Liver (tissue), 8 donors: ENCODE measurements at regions not wholly inside any gene's neighbourhood (a gene's known extent, or its start where the extent isn't known, plus 50 kb on each side); places are given as distances from the start of the nearest gene placed in this dataset.

Experiments
- DNase-seq: peaks from one replicate; pipeline ENCODE4 v3.0.0-alpha.2; 2017; ENCODE audit warnings: low spot score
- H3K27ac ChIP-seq, 2 donors: one replicate each; pipeline ENCODE4 v1.7.0; 2013; ENCODE audit warnings: inconsistent platforms in 2 of 2, low read length in 2 of 2, control low read depth in 1 of 2, low read depth in 1 of 2, mild to moderate bottlenecking in 1 of 2
- H3K27me3 ChIP-seq, 4 donors: one replicate each; pipeline versions ENCODE4 v1.6.1 to v1.7.0; 2013; ENCODE audit warnings: low read length in 3 of 4, inconsistent platforms in 1 of 4, mild to moderate bottlenecking in 1 of 4, moderate library complexity in 1 of 4; ENCODE audit not compliant: control insufficient read depth in 4 of 4, insufficient read depth in 4 of 4
- H3K36me3 ChIP-seq, 4 donors: one replicate each; pipeline versions ENCODE4 v1.6.1 to v1.7.0; 2013; ENCODE audit warnings: low read length in 3 of 4, mild to moderate bottlenecking in 3 of 4, low read depth in 1 of 4, moderate library complexity in 1 of 4; ENCODE audit not compliant: control insufficient read depth in 4 of 4, insufficient read depth in 3 of 4
- H3K4me1 ChIP-seq, 4 donors: one replicate each; pipeline versions ENCODE4 v1.6.1 to v1.7.0; 2013; ENCODE audit warnings: low read length in 3 of 4, mild to moderate bottlenecking in 3 of 4, moderate library complexity in 1 of 4; ENCODE audit not compliant: control insufficient read depth in 4 of 4, insufficient read depth in 4 of 4
- H3K4me3 ChIP-seq, 3 donors: one replicate each; pipeline versions ENCODE4 v1.6.1 to v1.7.0; 2013; ENCODE audit warnings: low read length in 3 of 3, control low read depth in 1 of 3, low read depth in 1 of 3, mild to moderate bottlenecking in 1 of 3
- H3K9ac ChIP-seq, 2 donors: one replicate each; pipeline ENCODE4 v1.7.0; 2013; ENCODE audit warnings: low read length in 2 of 2, mild to moderate bottlenecking in 2 of 2, moderate library complexity in 2 of 2, control low read depth in 1 of 2, low read depth in 1 of 2
- H3K9me3 ChIP-seq, 4 donors: one replicate each; pipeline versions ENCODE4 v1.6.1 to v1.7.0; 2013; ENCODE audit warnings: low read length in 3 of 4; ENCODE audit not compliant: control insufficient read depth in 4 of 4
- ATF3 ChIP-seq: IDR thresholded peaks from 2 replicates; pipeline ENCODE4 v1.6.1; 2016; ENCODE audit warnings: antibody characterized with exemption
- CTCF ChIP-seq: fragments of 150-350 bp; IDR thresholded peaks from 2 replicates; pipeline ENCODE4 v1.5.1; 2017; ENCODE audit warnings: improper control_type of control experiment, low read depth, low read length; ENCODE audit not compliant: missing input control
- EGR1 ChIP-seq, 2 donors: IDR thresholded peaks; 2 replicates each; pipeline ENCODE4 v1.6.1; 2016 to 2018; ENCODE audit warnings: antibody characterized with exemption in 2 of 2, low read depth in 2 of 2
- FOXA1 ChIP-seq: IDR thresholded peaks from 2 replicates; pipeline ENCODE4 v1.6.1; 2016; ENCODE audit warnings: antibody characterized with exemption
- GABPA ChIP-seq, 2 donors: IDR thresholded peaks in 1 of 2; conservative IDR thresholded peaks in 1 of 2; 2 replicates each; pipeline ENCODE4 v1.6.1; 2016; ENCODE audit warnings: antibody characterized with exemption in 2 of 2, mild to moderate bottlenecking in 1 of 2, moderate library complexity in 1 of 2
- HNF4A ChIP-seq, 2 donors: conservative IDR thresholded peaks; 2 replicates each; pipeline ENCODE4 v1.6.1; 2016; ENCODE audit warnings: antibody characterized with exemption in 2 of 2, mild to moderate bottlenecking in 2 of 2
- HNF4G ChIP-seq: IDR thresholded peaks from 2 replicates; pipeline ENCODE4 v1.6.1; 2016; ENCODE audit warnings: antibody characterized with exemption
- JUND ChIP-seq, 2 donors: IDR thresholded peaks; 2 replicates each; pipeline ENCODE4 v1.6.1; 2016; ENCODE audit warnings: antibody characterized with exemption in 2 of 2
- NR2F2 ChIP-seq: IDR thresholded peaks from 2 replicates; pipeline ENCODE4 v1.6.1; 2016; ENCODE audit warnings: antibody characterized with exemption
- RAD21 ChIP-seq, 2 donors: IDR thresholded peaks; 2 replicates each; pipeline ENCODE4 v1.6.1; 2016; ENCODE audit warnings: antibody characterized with exemption in 2 of 2, mild to moderate bottlenecking in 2 of 2
- RXRA ChIP-seq, 2 donors: IDR thresholded peaks; 2 replicates each; pipeline ENCODE4 v1.6.1; 2017 to 2018; ENCODE audit warnings: antibody characterized with exemption in 2 of 2, mild to moderate bottlenecking in 1 of 2
- YY1 ChIP-seq: IDR thresholded peaks from 2 replicates; pipeline ENCODE4 v1.6.1; 2016; ENCODE audit warnings: antibody characterized with exemption, mild to moderate bottlenecking
- WGBS: extraction: QIAGEN DNeasy Blood & Tissue Kit; methylation state at CpG from one replicate; pipeline ENCODE4 v1.1.7; 2013; 5-methylcytosine and 5-hydroxymethylcytosine counted together
- TF ChIP-seq, protein P1 (sequence below): IDR thresholded peaks from 2 replicates; pipeline ENCODE4 v1.6.1; 2016; ENCODE audit warnings: antibody characterized with exemption
- TF ChIP-seq, protein P2 (sequence below): IDR thresholded peaks from 2 replicates; pipeline ENCODE4 v1.6.1; 2016; ENCODE audit warnings: antibody characterized with exemption, mild to moderate bottlenecking
- donor health status: healthy.
- donor health status: healthy.
- donor health status: healthy.
- donor health status: healthy.
- donor health status: healthy.

- peak; percentile 53 for DNase-seq
- 35% methylated on average over 7 of the region's 7 CpGs for WGBS
- TF ChIP-seq CTCF (peak; percentile 81), JUND (IDR thresholded peaks at IDR 0.05) (no peak), RAD21 (IDR thresholded peaks at IDR 0.05) (peak; percentile 94 to 97)
- Histone ChIP-seq H3K9me3 (no peaks in the 10 kb centered on the region), H3K4me3 (no peak overlapping the region), H3K36me3 (no peaks in the 10 kb centered on the region), H3K27me3 (no peaks in the 10 kb centered on the region), H3K9ac (no peak overlapping the region), H3K27ac (no peak overlapping the region), H3K4me1 (no peaks in the 10 kb centered on the region)
Measured at GRCh38 chr3:5057857-5058324, 64.2 kb upstream of the ARL8B start.

DNA sequence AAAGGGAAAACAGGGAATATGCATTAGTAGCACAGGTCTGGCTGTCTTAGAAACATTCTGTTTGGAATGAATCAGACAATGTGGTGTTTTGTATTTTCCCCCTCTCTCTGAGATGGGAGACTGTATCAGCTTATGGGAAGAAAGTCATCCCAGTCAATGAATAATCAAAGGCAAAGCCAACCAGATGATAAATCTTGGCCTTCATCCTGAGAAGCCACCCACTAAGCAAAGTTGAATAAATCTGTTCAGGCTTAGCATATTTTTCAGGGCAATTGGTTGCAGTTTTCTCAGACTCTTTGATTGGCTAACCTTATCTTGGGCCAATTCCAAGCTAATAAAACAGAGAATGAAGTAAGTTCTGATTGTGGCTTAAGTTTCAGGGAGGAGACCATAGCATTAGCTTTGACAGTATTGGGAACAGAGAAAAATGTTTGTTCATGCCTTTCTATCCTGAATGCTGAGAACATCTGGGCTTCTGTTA, 63.6 kb upstream of the ARL8B start:
- Histone ChIP-seq H3K36me3 (no peaks in the 10 kb centered on the region), H3K9me3 (no peaks in the 10 kb centered on the region), H3K9ac (no peak overlapping the region), H3K27me3 (no peaks in the 10 kb centered on the region), H3K27ac (no peak overlapping the region), H3K4me1 (no peaks in the 10 kb centered on the region), H3K4me3 (no peak overlapping the region)
- TF ChIP-seq HNF4A (conservative IDR thresholded peaks at IDR 0.05): no peak
- no peak for TF ChIP-seq NR2F2
- TF ChIP-seq, protein P1, sequence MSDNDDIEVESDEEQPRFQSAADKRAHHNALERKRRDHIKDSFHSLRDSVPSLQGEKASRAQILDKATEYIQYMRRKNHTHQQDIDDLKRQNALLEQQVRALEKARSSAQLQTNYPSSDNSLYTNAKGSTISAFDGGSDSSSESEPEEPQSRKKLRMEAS: no peak
- no peak for TF ChIP-seq CTCF
- no peak for TF ChIP-seq YY1
- TF ChIP-seq FOXA1: no peak
- no peak for TF ChIP-seq RXRA (IDR thresholded peaks at IDR 0.05)
- TF ChIP-seq ATF3: no peak
- no peak for TF ChIP-seq EGR1 (IDR thresholded peaks at IDR 0.05; ENCODE audit: low read depth in 2 of 2)
- TF ChIP-seq GABPA (IDR thresholded peaks at IDR 0.05 in 1 of 2, conservative IDR thresholded peaks at IDR 0.05 in 1 of 2): no peak
- no peak for TF ChIP-seq HNF4G
- TF ChIP-seq RAD21 (IDR thresholded peaks at IDR 0.05): no peak
- TF ChIP-seq, protein P2, sequence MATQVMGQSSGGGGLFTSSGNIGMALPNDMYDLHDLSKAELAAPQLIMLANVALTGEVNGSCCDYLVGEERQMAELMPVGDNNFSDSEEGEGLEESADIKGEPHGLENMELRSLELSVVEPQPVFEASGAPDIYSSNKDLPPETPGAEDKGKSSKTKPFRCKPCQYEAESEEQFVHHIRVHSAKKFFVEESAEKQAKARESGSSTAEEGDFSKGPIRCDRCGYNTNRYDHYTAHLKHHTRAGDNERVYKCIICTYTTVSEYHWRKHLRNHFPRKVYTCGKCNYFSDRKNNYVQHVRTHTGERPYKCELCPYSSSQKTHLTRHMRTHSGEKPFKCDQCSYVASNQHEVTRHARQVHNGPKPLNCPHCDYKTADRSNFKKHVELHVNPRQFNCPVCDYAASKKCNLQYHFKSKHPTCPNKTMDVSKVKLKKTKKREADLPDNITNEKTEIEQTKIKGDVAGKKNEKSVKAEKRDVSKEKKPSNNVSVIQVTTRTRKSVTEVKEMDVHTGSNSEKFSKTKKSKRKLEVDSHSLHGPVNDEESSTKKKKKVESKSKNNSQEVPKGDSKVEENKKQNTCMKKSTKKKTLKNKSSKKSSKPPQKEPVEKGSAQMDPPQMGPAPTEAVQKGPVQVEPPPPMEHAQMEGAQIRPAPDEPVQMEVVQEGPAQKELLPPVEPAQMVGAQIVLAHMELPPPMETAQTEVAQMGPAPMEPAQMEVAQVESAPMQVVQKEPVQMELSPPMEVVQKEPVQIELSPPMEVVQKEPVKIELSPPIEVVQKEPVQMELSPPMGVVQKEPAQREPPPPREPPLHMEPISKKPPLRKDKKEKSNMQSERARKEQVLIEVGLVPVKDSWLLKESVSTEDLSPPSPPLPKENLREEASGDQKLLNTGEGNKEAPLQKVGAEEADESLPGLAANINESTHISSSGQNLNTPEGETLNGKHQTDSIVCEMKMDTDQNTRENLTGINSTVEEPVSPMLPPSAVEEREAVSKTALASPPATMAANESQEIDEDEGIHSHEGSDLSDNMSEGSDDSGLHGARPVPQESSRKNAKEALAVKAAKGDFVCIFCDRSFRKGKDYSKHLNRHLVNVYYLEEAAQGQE: no peak
- no peak for DNase-seq
